Activated T-helper 17 cell treated with anti-CD3 and anti-CD28 coated beads, Interleukin-2, amount 50 U/mL, for 72 hours (primary cell): ENCODE measurements at regions not wholly inside any gene's neighbourhood (a gene's known extent, or its start where the extent isn't known, plus 50 kb on each side); places are given as distances from the start of the nearest gene placed in this dataset.
"Not testable (repeated sequence)": the region's sequence is repeated elsewhere in the genome, so short reads cannot be mapped to it uniquely, and the experiment has no call there.

ENCODE experiments used
- ATAC-seq: fragments of 150-1000 bp; cut with Tn5 transposase; replicated peaks from 2 replicates; pipeline ENCODE4 v1.10.0; 2021; ENCODE audit warnings: mild to moderate bottlenecking, moderate library complexity
- H3K27ac Mint-ChIP-seq: one replicate; pipeline ENCODE4 v1.8.0; 2022; ENCODE audit warnings: mixed read lengths
- H3K27me3 Mint-ChIP-seq: one replicate; pipeline ENCODE4 v1.8.0; 2022; ENCODE audit warnings: mixed read lengths
- H3K36me3 Mint-ChIP-seq: one replicate; pipeline ENCODE4 v1.8.0; 2022; ENCODE audit warnings: low read depth, mild to moderate bottlenecking, mixed read lengths
- H3K4me1 Mint-ChIP-seq: one replicate; pipeline ENCODE4 v1.8.0; 2022; ENCODE audit warnings: mixed read lengths
- H3K4me3 Mint-ChIP-seq: one replicate; pipeline ENCODE4 v1.8.0; 2022; ENCODE audit warnings: mild to moderate bottlenecking, mixed read lengths
- H3K9me3 Mint-ChIP-seq: one replicate; pipeline ENCODE4 v1.8.0; 2022; ENCODE audit warnings: mixed read lengths

DNA sequence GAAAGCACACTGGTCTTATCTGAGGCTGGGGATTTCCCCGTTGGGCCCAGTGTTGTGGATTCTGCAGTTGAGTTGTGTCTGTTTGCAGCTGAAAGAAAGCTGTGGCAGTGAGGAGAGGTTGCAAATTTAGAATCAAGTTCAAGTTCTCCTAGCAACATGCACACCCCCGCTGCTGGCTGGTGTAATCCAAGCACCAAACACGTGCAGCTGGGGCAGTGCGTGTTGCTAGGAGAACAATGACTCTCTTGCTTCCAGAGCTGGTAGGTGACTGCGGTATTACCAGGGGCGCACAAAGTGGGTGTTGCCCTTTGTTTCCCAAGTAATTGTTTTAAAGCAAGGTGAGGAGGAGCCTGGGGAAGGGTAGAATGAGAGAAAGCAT is 91.5 kb downstream of the IER5 start:
- H3K9me3 Mint-ChIP-seq = no peaks in the 10 kb centered on the region
- peak; percentile 86 for ATAC-seq
- H3K27ac Mint-ChIP-seq = peak overlapping the region; percentile 3

DNA sequence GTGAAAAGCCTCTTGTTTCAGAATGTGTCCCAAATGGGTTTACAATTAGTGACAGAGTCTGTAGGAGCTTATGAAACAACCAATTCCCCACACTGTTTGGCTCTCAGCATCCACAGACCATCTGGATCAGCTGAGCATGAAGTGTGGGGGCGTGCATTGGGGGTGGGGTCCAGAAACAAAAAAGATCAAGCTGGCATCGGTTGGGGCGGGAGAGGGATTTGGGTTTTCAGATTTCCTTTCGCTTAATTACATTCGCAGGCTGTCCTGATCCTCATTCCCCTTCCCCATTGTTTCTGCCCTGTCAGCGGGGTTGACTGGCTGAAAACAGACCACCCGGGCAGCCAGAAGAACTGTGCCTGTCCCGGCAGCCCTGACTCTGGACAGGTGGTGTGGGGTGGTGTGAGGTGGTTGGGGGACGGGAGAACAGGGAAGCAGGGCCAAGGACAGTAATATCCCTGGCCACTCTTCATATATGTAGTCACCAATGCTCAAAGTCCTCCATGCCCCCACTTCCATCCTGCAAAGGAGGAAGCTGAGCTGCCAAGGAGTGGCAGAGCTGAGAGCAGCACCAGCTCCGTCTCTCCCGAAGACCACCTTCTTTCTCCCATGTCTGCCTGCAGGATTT is 92.0 kb downstream of the IER5 start:
- ATAC-seq = peak; percentile 13
- H3K4me1 Mint-ChIP-seq = peaks cover 10% of the 10 kb centered on the region
- no peak overlapping the region for H3K4me3 Mint-ChIP-seq
- H3K27me3 Mint-ChIP-seq = peaks cover 6% of the 10 kb centered on the region
- H3K9me3 Mint-ChIP-seq = no peaks in the 10 kb centered on the region
- peak overlapping the region; percentile 3 for H3K27ac Mint-ChIP-seq
- no peaks in the 10 kb centered on the region for H3K36me3 Mint-ChIP-seq

More for the DNA sequence above, 91.5 kb downstream of the IER5 start:
- Mint-ChIP-seq H3K4me1 (peaks cover 10% of the 10 kb centered on the region), H3K36me3 (no peaks in the 10 kb centered on the region), H3K4me3 (peak overlapping the region; percentile 16), H3K27me3 (peaks cover 3% of the 10 kb centered on the region)

DNA sequence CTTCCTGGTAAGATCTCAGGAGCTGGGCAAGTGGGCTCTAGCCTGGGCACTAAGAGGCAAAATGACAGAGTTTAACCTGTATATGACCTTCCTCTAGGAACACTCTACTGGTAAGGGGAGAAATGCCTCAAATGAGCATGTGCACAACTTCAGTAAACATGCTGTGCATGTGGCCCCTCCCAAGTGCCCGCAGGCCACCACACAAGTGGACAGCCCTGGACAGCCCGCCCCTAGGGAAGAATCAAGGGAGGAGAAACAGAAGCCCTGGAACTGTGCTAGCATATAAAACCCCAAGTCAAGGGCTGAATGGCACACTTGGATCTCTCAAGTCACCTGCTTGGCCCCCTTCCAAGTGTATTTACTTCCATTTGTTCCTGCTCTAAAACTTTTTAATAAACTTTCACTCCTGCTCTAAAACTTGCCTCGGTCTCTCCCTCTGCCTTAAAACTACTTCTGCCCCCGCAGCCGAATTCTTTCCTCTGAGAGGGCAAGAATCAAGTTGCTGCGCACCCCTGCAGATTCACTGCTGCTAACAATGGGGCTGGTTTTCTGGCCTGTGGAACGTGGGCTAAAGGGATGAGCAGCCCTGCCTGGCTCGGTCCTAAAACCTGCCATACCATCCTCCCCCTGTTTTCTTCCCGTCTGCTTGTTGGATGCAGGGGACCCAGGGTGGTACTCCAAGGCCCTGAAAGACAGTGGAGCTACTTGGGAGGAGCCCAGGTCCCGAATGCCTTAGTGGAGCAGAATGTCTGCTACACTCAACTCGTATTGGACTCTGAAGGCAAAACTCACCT is 93.5 kb downstream of the IER5 start:
- Mint-ChIP-seq H3K27ac (no peak overlapping the region), H3K9me3 (no peaks in the 10 kb centered on the region), H3K36me3 (no peaks in the 10 kb centered on the region), H3K4me1 (peaks cover 10% of the 10 kb centered on the region), H3K27me3 (peaks cover 6% of the 10 kb centered on the region), H3K4me3 (no peak overlapping the region)
- ATAC-seq = no peak

DNA sequence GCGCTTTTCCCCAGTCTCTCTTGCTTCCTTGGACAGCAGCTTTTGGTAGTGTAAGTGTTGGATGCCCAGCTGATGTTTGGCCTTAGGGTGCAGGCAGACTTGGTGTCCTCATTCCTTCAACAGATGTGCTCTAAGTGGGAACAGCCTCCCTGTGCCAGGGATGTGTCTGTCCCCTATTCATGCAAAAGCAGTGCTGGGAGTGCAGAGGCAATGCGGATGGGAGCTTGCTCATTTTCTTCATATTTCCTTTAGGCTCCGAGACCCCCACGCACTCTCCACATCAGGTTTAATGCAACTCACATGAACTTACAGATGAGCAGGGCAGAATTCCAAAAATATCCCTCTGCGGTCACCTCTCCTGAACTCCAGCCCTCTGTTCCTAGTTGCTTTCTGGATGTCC is 96.1 kb downstream of the IER5 start:
- no peak for ATAC-seq

DNA sequence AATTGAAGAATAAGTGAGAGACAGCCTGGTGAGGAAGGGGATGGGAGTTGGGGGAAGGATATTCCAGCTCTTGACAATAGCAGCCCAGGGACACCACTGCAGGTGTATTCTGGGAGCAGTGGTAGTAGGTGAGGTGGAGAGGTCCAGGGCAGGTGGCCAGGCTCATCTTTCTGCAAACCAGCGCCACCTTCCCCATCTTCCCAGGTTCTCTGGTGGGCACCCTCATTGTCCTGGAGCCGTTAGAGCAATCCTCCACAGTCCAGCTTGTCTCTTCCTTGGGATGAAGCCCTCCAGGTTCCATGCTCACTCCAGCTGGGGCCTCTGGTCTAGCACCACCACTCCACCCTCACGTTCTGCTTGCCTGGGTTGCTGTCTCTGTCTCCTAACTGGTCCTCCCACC is 97.0 kb downstream of the IER5 start:
- Mint-ChIP-seq H3K4me3 (no peak overlapping the region), H3K27ac (peak overlapping the region; percentile 5), H3K36me3 (no peaks in the 10 kb centered on the region), H3K9me3 (no peaks in the 10 kb centered on the region), H3K4me1 (no peaks in the 10 kb centered on the region), H3K27me3 (peaks cover 6% of the 10 kb centered on the region)
- no peak for ATAC-seq

More for the DNA sequence above, 96.1 kb downstream of the IER5 start:
- H3K9me3 Mint-ChIP-seq = no peaks in the 10 kb centered on the region
- peak overlapping the region; percentile 5 for H3K27ac Mint-ChIP-seq
- peaks cover 6% of the 10 kb centered on the region for H3K27me3 Mint-ChIP-seq
- peaks cover 7% of the 10 kb centered on the region for H3K4me1 Mint-ChIP-seq
- no peaks in the 10 kb centered on the region for H3K36me3 Mint-ChIP-seq
- H3K4me3 Mint-ChIP-seq = no peak overlapping the region

DNA sequence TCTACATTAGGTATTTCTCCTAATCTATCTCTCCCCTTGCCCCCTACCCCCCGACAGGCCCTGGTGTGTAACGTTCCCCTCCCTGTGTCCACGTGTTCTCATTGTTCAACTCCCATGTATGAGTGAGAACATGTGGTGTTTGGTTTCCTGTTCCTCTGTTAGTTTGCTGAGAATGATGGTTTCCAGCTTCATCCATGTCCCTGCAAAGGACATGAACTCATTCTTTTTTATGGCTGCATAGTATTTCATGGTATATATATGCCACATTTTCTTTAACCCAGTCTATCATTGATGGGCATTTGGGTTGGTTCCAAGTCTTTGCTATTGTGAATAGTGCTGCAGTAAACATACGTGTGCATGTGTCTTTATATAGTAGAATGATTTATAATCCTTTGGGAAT is 97.6 kb downstream of the IER5 start:
- not testable (repeated sequence) for H3K27ac Mint-ChIP-seq, H3K4me1 Mint-ChIP-seq, H3K4me3 Mint-ChIP-seq, H3K9me3 Mint-ChIP-seq, H3K27me3 Mint-ChIP-seq, ATAC-seq, H3K36me3 Mint-ChIP-seq

DNA sequence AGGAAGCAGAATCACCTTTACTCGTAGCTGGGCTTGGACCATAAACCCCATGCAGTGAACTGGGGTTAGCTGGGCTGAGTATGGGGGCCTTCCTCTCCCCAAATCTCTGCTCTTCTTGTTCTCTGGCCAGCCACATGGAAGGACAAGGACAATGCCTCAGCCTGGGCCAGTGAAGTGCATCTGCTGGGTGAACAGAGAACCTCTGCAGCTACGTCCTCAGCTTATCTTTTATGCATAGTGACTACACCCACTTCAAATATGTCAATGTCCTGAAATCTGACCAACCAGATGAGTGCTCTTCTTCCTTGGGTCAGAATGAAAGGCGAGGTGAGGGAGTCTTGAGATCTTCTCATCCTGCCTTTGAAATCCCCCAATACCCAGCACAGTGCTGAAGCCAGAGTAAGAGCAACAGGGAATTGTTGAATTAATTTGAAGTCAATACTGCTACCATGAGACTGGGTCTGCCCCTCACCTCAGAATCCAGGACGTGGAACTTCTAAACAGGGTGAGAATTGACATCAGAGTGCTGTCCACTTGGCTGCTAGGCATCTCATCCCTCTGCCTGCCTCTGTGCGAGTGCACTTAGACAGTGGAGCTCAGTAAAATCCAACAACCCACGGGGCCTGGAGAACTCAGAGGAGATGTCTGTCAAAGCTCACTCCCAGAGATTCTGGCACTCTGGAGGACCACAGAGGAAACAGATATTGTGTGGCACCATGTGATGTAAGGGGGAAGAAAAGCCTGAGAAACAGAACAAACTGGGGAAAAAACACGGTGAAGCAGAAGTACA is 99.0 kb downstream of the IER5 start:
- no peak overlapping the region for H3K4me3 Mint-ChIP-seq
- H3K9me3 Mint-ChIP-seq = no peaks in the 10 kb centered on the region
- H3K4me1 Mint-ChIP-seq = no peaks in the 10 kb centered on the region

DNA sequence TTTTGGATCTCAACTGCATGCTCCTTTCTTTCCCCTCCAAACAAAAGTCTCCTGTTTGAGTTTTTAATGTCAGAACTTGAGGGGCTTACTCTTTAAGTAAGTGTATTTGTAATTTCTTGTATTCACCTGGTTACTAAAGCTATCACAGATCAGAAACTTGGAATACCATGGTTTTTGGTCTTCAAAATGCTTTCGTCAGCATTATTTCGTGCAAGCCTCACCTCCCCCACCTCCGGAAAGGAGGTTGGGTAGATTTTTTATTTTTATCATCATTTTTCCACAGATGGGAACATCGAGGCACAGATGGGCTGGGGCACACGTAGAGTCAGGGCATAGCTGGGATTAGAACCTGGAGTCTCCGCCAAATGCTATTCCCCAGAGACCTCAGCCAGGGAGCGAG is 100.7 kb downstream of the IER5 start:
- Mint-ChIP-seq H3K4me1 (no peaks in the 10 kb centered on the region), H3K9me3 (no peaks in the 10 kb centered on the region), H3K4me3 (no peak overlapping the region), H3K27ac (no peak overlapping the region), H3K27me3 (peaks cover 15% of the 10 kb centered on the region), H3K36me3 (no peaks in the 10 kb centered on the region)
- no peak for ATAC-seq

More for the DNA sequence above, 99.0 kb downstream of the IER5 start:
- no peaks in the 10 kb centered on the region for H3K36me3 Mint-ChIP-seq
- no peak for ATAC-seq
- peaks cover 6% of the 10 kb centered on the region for H3K27me3 Mint-ChIP-seq
- no peak overlapping the region for H3K27ac Mint-ChIP-seq

DNA sequence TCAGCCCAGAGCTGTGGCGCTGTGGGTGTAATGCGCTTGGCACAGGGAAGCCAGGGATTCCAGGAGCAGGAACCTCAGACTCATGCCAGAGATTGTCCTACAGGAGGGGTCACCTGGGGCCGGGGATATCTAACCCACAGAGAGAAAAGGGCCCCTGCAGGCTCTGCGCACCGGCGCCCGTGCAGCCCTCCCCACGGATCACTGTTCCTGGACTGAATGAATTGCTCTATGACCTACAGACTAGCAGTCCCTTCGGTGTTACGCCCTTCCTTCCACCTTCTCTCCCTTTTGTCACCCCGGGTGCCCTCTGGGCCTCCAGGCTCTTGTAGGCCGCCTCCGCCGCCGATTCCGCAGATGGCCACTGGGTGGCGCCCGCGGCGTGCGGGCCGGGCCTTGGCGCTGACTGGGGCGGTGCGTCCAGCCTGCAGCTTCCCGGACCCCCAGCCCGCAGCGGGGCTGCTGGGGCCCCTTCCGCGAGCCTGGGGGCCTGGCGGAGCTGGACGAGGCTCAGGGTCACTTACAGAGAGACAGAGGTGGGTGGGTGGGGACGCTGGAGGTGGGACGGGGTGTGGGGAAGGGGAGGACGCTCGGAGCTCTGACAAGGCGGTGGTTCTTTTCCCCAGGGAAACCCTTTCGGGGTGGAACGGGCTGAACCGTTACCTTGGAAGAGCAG is 101.3 kb downstream of the IER5 start:
- Mint-ChIP-seq H3K4me3 (peak overlapping the region; percentile 39), H3K36me3 (no peaks in the 10 kb centered on the region), H3K4me1 (no peaks in the 10 kb centered on the region), H3K27ac (no peak overlapping the region), H3K27me3 (peaks cover 13% of the 10 kb centered on the region), H3K9me3 (no peaks in the 10 kb centered on the region)
- peak; percentile 85 for ATAC-seq

DNA sequence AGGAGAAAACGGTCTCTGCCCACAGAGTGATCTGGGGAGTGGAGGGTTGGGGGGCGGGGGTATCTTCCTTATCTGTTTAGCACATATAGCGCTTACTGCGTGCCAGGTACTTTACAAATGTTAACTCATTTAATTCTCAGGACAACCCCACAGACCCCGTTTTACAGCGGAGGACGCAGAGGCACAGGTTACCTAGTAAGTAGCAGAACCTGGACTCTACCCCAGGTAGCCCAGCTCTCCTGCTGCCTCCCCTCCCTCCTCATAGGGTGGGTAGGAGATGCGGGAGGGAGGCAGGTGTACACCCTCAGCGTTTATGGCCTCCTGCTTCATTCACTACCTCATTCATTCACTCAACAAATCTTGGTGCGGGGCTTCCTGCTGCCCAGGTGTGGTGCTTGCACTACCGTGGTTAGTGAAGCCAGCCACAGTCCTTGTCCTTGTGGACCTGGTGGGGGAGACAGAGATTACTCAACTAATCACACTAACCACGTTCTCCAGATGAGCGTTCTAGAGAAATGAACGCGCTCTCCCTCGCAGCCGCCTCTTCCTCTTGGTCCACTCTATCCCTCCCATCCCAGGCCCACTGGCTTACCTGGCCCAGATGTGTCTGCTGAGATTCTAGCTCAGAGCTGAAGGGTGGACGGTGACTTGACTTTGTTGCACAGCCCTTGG is 102.0 kb downstream of the IER5 start:
- peak overlapping the region; percentile 39 for H3K4me3 Mint-ChIP-seq
- peaks cover 10% of the 10 kb centered on the region for H3K27me3 Mint-ChIP-seq
- ATAC-seq = no peak
- no peaks in the 10 kb centered on the region for H3K36me3 Mint-ChIP-seq
- H3K27ac Mint-ChIP-seq = no peak overlapping the region
- no peaks in the 10 kb centered on the region for H3K4me1 Mint-ChIP-seq
- H3K9me3 Mint-ChIP-seq = no peaks in the 10 kb centered on the region

DNA sequence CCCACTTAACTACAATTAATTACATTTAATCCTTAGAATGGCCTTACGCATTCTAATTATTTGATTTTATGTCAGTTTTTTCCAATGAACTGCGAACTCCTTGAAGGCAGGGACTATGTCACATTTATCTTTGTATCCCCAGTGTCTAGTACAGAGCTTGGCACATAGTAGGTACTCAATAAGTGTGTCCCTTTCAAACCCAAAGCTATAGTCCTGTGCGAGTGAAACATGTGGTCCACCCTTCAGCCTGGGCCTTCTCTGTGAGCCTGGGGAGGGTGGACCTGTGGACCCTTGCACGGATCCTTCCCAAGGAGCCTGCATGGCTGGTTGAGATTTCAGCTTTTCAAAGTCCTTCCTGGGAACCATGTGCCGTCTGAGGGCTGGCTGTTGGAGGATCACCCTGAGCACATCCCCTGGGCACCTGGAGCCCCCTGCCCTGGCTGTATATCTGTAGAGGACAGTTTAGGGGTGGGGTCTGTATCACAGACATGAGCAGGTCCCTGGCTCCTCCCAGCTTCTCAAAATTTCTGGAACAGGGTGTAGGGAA is 103.1 kb downstream of the IER5 start:
- Mint-ChIP-seq H3K4me1 (no peaks in the 10 kb centered on the region), H3K9me3 (no peaks in the 10 kb centered on the region), H3K4me3 (no peak overlapping the region), H3K27ac (no peak overlapping the region), H3K36me3 (no peaks in the 10 kb centered on the region), H3K27me3 (peaks cover 10% of the 10 kb centered on the region)
- ATAC-seq = no peak

DNA sequence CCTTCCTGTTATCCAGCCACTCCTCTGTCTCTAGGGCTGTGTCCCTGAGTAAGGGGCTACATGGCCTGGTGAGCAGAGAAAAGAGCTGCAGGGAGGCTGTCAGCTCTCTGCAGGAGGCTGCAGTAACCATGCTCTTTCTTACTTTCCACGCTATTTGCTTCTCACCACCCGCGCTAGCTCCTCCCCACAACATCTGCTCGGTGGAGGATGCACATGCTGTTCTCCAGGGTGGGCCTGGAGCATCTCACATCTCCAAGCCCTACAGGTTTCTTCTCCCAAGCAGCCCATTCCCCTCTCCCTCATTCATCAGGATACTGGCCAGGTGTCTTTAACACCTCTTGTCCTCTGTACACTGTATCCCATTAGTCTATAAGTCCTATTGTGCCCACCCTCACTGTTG is 103.8 kb downstream of the IER5 start:
- H3K4me3 Mint-ChIP-seq = no peak overlapping the region
- H3K9me3 Mint-ChIP-seq = no peaks in the 10 kb centered on the region
- H3K27me3 Mint-ChIP-seq = peaks cover 10% of the 10 kb centered on the region
- ATAC-seq = no peak
- H3K4me1 Mint-ChIP-seq = no peaks in the 10 kb centered on the region
- no peaks in the 10 kb centered on the region for H3K36me3 Mint-ChIP-seq
- H3K27ac Mint-ChIP-seq = no peak overlapping the region

DNA sequence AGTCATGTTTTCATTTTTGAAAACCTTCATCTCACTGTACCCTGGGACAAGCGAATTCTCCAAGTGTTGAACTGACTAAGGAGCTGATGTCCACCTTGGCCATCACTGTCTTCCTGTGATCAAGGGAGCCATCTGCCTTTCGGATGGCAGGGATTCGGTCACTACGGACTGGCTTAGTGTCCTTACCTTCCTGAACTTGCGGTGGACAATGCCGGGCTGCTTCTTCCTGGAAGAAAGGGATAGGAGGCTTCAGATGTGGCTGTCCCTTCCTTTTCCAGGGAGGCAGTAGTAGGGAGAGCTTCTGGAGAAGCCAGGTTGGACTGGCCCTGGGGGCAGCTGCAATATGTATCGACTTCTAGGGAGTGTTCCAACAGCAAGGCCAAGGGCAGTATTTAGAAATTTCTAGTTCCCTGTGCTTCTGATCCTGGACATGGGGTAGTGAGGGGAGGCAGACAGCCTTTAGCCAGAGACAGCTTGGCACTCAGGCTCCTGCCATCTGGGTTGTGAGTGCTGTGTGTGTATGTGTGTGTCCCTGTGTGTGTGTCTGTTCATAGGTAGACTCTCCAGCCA is 114.6 kb downstream of the IER5 start:
- Mint-ChIP-seq H3K4me1 (no peaks in the 10 kb centered on the region), H3K9me3 (no peaks in the 10 kb centered on the region), H3K36me3 (no peaks in the 10 kb centered on the region), H3K27me3 (peaks cover 4% of the 10 kb centered on the region), H3K4me3 (no peak overlapping the region), H3K27ac (no peak overlapping the region)
- no peak for ATAC-seq
